ENCODE measurements at regions not wholly inside any gene's neighbourhood (a gene's known extent, or its start where the extent isn't known, plus 50 kb on each side); places are given as distances from the start of the nearest gene placed in this dataset.

DNA sequence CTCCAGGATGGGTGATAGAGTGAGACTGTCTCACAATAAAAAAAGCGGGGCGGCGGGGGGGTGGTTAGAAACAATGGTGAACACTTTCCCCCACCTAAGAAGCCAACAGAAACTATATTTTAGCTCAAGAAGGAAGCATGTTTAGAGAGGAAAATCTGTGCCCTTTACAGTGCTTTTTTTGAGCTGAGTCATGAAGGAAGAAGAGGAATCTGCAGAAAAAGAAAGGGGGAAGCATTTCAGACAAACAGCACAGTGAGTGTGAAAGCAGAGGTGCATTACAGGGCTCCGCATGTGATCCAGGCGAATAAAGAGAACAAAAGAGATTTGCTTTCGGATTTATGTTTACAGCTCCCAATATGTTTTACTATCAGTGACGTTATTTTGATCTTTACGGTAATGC lies 1504.6 kb upstream of the WWC1 start:
- Histone ChIP-seq H2AFZ (ENCODE audit: insufficient read depth, low read length, poor library complexity) (no peak overlapping the region), H2BK12ac (ENCODE audit: low read length) (peak overlapping the region; percentile 11), H3K79me2 (ENCODE audit: control insufficient read depth, insufficient read depth, low read length, poor library complexity) (no peaks in the 10 kb centered on the region), H3K14ac (ENCODE audit: low read length) (no peak overlapping the region), H3K36me3 (ENCODE audit: control insufficient read depth in 1 of 2, insufficient read depth in 2 of 2, low read length in 2 of 2) (no peaks in the 10 kb centered on the region), H4K91ac (ENCODE audit: low read depth, low read length) (peak overlapping the region; percentile 43), H3K23ac (ENCODE audit: low read length) (no peak overlapping the region), H3K79me1 (ENCODE audit: low read length) (peaks cover 10% of the 10 kb centered on the region), H2AK5ac (ENCODE audit: low read length) (no peak overlapping the region), H3K4me1 (ENCODE audit: control insufficient read depth in 1 of 2, insufficient read depth in 2 of 2, low read length in 2 of 2) (peaks cover 5 to 9% of the 10 kb centered on the region in 2 experiments), H3K4me2 (ENCODE audit: low read length) (no peak overlapping the region), H3K9ac (ENCODE audit: low read length) (no peak overlapping the region), H3K9me3 (ENCODE audit: insufficient read depth, low read depth, low read length) (peaks cover 4% of the 10 kb centered on the region), H4K12ac (ENCODE audit: low read depth, low read length) (no peak overlapping the region), H3K27ac (ENCODE audit: low read depth, low read length) (peak overlapping the region; percentile 33), H3K4ac (ENCODE audit: low read depth, low read length) (no peak overlapping the region), H3K4me3 (ENCODE audit: low read depth, low read length) (no peak overlapping the region), H2BK120ac (ENCODE audit: insufficient read depth, low read length, poor library complexity) (peak overlapping the region; percentile 36), H3K27me3 (ENCODE audit: insufficient read depth, low read length) (peaks cover 3% of the 10 kb centered on the region), H3K18ac (ENCODE audit: low read length) (no peak overlapping the region), H4K8ac (ENCODE audit: low read depth, low read length) (no peak overlapping the region), H2BK5ac (ENCODE audit: low read depth, low read length, poor library complexity) (no peak overlapping the region)
- no peak for DNase-seq
- no CpG with 5 or more reads among the region's 8 CpGs for WGBS (ENCODE audit: extremely low coverage, insufficient coverage, insufficient read length)

DNA sequence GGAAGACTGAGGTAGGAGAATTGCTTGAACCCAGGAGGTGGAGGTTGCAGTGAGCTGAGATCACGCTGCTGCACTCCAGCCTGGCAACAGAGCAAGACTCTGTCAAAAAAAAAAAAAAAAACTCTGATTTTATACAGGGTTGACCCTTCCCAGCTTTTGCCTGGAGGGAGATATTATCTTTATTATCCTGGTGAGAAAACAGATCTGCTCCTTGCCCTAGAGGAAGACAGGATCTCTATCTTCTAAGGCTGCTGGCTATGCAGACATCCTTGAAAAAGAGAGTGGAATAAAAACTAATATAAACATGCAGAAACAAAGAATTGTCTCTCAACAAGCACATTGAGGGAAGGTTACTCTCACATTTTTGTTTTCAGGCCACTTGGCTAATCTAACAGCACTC lies 1503.4 kb upstream of the WWC1 start:
- WGBS (ENCODE audit: extremely low coverage, insufficient coverage, insufficient read length) = no CpG with 5 or more reads among the region's 1 CpG
- Histone ChIP-seq H3K4me1 (ENCODE audit: control insufficient read depth in 1 of 2, insufficient read depth in 2 of 2, low read length in 2 of 2) (peaks cover 5 to 9% of the 10 kb centered on the region in 2 experiments), H3K27ac (ENCODE audit: low read depth, low read length) (peak overlapping the region; percentile 45), H2BK5ac (ENCODE audit: low read depth, low read length, poor library complexity) (no peak overlapping the region), H3K79me1 (ENCODE audit: low read length) (peaks cover 11% of the 10 kb centered on the region), H3K4me2 (ENCODE audit: low read length) (no peak overlapping the region), H2AFZ (ENCODE audit: insufficient read depth, low read length, poor library complexity) (no peak overlapping the region), H3K4me3 (ENCODE audit: low read depth, low read length) (no peak overlapping the region), H3K36me3 (ENCODE audit: control insufficient read depth in 1 of 2, insufficient read depth in 2 of 2, low read length in 2 of 2) (no peaks in the 10 kb centered on the region), H4K91ac (ENCODE audit: low read depth, low read length) (no peak overlapping the region), H3K18ac (ENCODE audit: low read length) (no peak overlapping the region), H4K12ac (ENCODE audit: low read depth, low read length) (no peak overlapping the region), H3K79me2 (ENCODE audit: control insufficient read depth, insufficient read depth, low read length, poor library complexity) (no peaks in the 10 kb centered on the region), H4K8ac (ENCODE audit: low read depth, low read length) (no peak overlapping the region), H2BK12ac (ENCODE audit: low read length) (no peak overlapping the region), H3K14ac (ENCODE audit: low read length) (no peak overlapping the region), H3K9ac (ENCODE audit: low read length) (no peak overlapping the region), H2AK5ac (ENCODE audit: low read length) (no peak overlapping the region), H3K27me3 (ENCODE audit: insufficient read depth, low read length) (peaks cover 3% of the 10 kb centered on the region), H3K4ac (ENCODE audit: low read depth, low read length) (no peak overlapping the region), H3K23ac (ENCODE audit: low read length) (no peak overlapping the region), H3K9me3 (ENCODE audit: insufficient read depth, low read depth, low read length) (peaks cover 4% of the 10 kb centered on the region), H2BK120ac (ENCODE audit: insufficient read depth, low read length, poor library complexity) (no peak overlapping the region)
- DNase-seq = no peak

DNA sequence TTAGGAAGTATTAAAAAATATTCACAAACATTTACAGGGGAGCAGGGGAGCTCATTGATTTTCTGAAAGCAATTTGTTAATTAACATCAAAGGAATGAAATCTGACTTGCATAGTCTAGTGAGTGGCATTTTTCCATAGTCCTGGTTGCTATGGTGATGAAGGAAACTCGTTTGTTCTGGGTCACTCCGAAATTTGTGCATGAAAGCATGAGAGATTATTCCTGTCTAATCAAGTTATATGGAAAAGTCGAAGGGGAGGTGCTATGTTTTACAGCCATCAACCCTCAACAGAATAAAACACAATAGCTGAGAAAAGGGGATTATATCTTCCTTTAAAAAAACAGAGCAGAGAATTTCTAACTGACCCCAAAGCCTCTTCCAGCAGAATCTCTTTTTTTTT lies 1495.7 kb upstream of the WWC1 start:
- Histone ChIP-seq H3K9ac (ENCODE audit: low read length) (no peak overlapping the region), H2AK5ac (ENCODE audit: low read length) (no peak overlapping the region), H4K8ac (ENCODE audit: low read depth, low read length) (no peak overlapping the region), H3K4me1 (ENCODE audit: control insufficient read depth in 1 of 2, insufficient read depth in 2 of 2, low read length in 2 of 2) (no peaks in the 10 kb centered on the region), H3K79me2 (ENCODE audit: control insufficient read depth, insufficient read depth, low read length, poor library complexity) (no peaks in the 10 kb centered on the region), H4K12ac (ENCODE audit: low read depth, low read length) (no peak overlapping the region), H2BK12ac (ENCODE audit: low read length) (no peak overlapping the region), H3K36me3 (ENCODE audit: control insufficient read depth in 1 of 2, insufficient read depth in 2 of 2, low read length in 2 of 2) (no peaks in the 10 kb centered on the region), H3K4me3 (ENCODE audit: low read depth, low read length) (no peak overlapping the region), H3K4ac (ENCODE audit: low read depth, low read length) (no peak overlapping the region), H4K91ac (ENCODE audit: low read depth, low read length) (no peak overlapping the region), H3K14ac (ENCODE audit: low read length) (no peak overlapping the region), H3K79me1 (ENCODE audit: low read length) (peaks cover 2% of the 10 kb centered on the region), H3K9me3 (ENCODE audit: insufficient read depth, low read depth, low read length) (no peaks in the 10 kb centered on the region), H3K27me3 (ENCODE audit: insufficient read depth, low read length) (no peaks in the 10 kb centered on the region), H2AFZ (ENCODE audit: insufficient read depth, low read length, poor library complexity) (no peak overlapping the region), H3K18ac (ENCODE audit: low read length) (no peak overlapping the region), H3K4me2 (ENCODE audit: low read length) (no peak overlapping the region), H2BK5ac (ENCODE audit: low read depth, low read length, poor library complexity) (no peak overlapping the region), H3K23ac (ENCODE audit: low read length) (no peak overlapping the region), H3K27ac (ENCODE audit: low read depth, low read length) (no peak overlapping the region), H2BK120ac (ENCODE audit: insufficient read depth, low read length, poor library complexity) (no peak overlapping the region)
- DNase-seq = no peak
- no CpG with 5 or more reads among the region's 3 CpGs for WGBS (ENCODE audit: extremely low coverage, insufficient coverage, insufficient read length)

DNA sequence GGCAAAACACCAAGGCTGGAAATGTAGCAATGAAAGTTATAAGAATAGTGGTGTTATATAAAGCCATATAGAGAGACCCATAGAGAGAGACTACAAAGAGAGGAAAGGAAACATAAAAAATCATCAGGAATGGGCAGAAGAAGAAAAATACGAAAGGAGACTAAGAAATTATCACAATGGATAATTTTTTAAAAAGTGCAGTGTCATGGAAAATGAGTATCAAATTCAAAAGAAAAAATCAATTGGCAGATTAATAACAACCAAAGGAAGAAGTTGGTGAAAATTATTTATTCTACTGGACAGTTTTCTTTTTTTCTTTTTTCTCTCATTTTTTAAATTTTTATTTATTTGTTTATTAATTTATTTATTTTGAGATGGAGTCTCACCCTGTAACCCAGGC lies 1488.4 kb upstream of the WWC1 start:
- H3K23ac ChIP-seq (ENCODE audit: low read length) = no peak overlapping the region
- no peak for DNase-seq
- no peak overlapping the region for H2BK120ac ChIP-seq (ENCODE audit: insufficient read depth, low read length, poor library complexity)
- H3K4me3 ChIP-seq (ENCODE audit: low read depth, low read length) = no peak overlapping the region
- WGBS (ENCODE audit: extremely low coverage, insufficient coverage, insufficient read length) = no CpG with 5 or more reads among the region's 1 CpG
- no peak overlapping the region for H3K14ac ChIP-seq (ENCODE audit: low read length)
- H3K27ac ChIP-seq (ENCODE audit: low read depth, low read length) = no peak overlapping the region
- H3K4ac ChIP-seq (ENCODE audit: low read depth, low read length) = no peak overlapping the region
- H3K9me3 ChIP-seq (ENCODE audit: insufficient read depth, low read depth, low read length) = no peaks in the 10 kb centered on the region
- no peak overlapping the region for H3K4me2 ChIP-seq (ENCODE audit: low read length)
- H3K36me3 ChIP-seq (ENCODE audit: control insufficient read depth in 1 of 2, insufficient read depth in 2 of 2, low read length in 2 of 2) = no peaks in the 10 kb centered on the region
- no peak overlapping the region for H3K18ac ChIP-seq (ENCODE audit: low read length)
- no peak overlapping the region for H4K12ac ChIP-seq (ENCODE audit: low read depth, low read length)
- no peak overlapping the region for H2BK5ac ChIP-seq (ENCODE audit: low read depth, low read length, poor library complexity)
- H3K79me1 ChIP-seq (ENCODE audit: low read length) = no peaks in the 10 kb centered on the region
- no peaks in the 10 kb centered on the region for H3K4me1 ChIP-seq (ENCODE audit: control insufficient read depth in 1 of 2, insufficient read depth in 2 of 2, low read length in 2 of 2)
- H4K8ac ChIP-seq (ENCODE audit: low read depth, low read length) = no peak overlapping the region
- no peak overlapping the region for H3K9ac ChIP-seq (ENCODE audit: low read length)
- H3K79me2 ChIP-seq (ENCODE audit: control insufficient read depth, insufficient read depth, low read length, poor library complexity) = no peaks in the 10 kb centered on the region
- no peak overlapping the region for H2AFZ ChIP-seq (ENCODE audit: insufficient read depth, low read length, poor library complexity)
- no peaks in the 10 kb centered on the region for H3K27me3 ChIP-seq (ENCODE audit: insufficient read depth, low read length)
- H2BK12ac ChIP-seq (ENCODE audit: low read length) = no peak overlapping the region
- H4K91ac ChIP-seq (ENCODE audit: low read depth, low read length) = no peak overlapping the region
- H2AK5ac ChIP-seq (ENCODE audit: low read length) = no peak overlapping the region

Measured in trophoblast cell (in vitro differentiated cells and primary cell).